Small intestine (tissue), 7 donors: ENCODE measurements at regions not wholly inside any gene's neighbourhood (a gene's known extent, or its start where the extent isn't known, plus 50 kb on each side); places are given as distances from the start of the nearest gene placed in this dataset.

Source experiments
- DNase-seq, 2 donors: peaks; one replicate each; pipeline versions ENCODE4 v3.0.0 to v3.0.0-alpha.2; 2013
- FAIRE-seq: peaks from 2 replicates; lab custom pipeline; 2012; peaks lifted over from hg19 to GRCh38; lab: Jason Lieb, UNC
- H3K27ac ChIP-seq, 3 donors: one replicate each; pipeline ENCODE4 v1.5.1; 2013; ENCODE audit warnings: low read length in 2 of 3, mild to moderate bottlenecking in 2 of 3, control low read depth in 1 of 3, inconsistent platforms in 1 of 3, low read depth in 1 of 3, moderate library complexity in 1 of 3
- H3K27me3 ChIP-seq, 3 donors: one replicate each; pipeline ENCODE4 v1.6.1; 2013; ENCODE audit warnings: low read length in 3 of 3, inconsistent platforms in 1 of 3; ENCODE audit not compliant: control insufficient read depth in 3 of 3, insufficient read depth in 3 of 3
- H3K36me3 ChIP-seq, 3 donors: one replicate each; pipeline ENCODE4 v1.6.1; 2013; ENCODE audit warnings: low read length in 3 of 3, inconsistent platforms in 1 of 3, low read depth in 1 of 3, mild to moderate bottlenecking in 1 of 3, moderate library complexity in 1 of 3; ENCODE audit not compliant: control insufficient read depth in 3 of 3, insufficient read depth in 2 of 3
- H3K4me1 ChIP-seq, 3 donors: one replicate each; pipeline ENCODE4 v1.6.1; 2013; ENCODE audit warnings: low read length in 2 of 3, inconsistent platforms in 1 of 3, low read depth in 1 of 3, mild to moderate bottlenecking in 1 of 3, moderate library complexity in 1 of 3; ENCODE audit not compliant: control insufficient read depth in 3 of 3, insufficient read depth in 2 of 3
- H3K4me3 ChIP-seq, 3 donors: one replicate each; pipeline ENCODE4 v1.5.1; 2013; ENCODE audit warnings: low read length in 3 of 3, control low read depth in 1 of 3, inconsistent platforms in 1 of 3, low read depth in 1 of 3, mild to moderate bottlenecking in 1 of 3, moderate library complexity in 1 of 3
- H3K9me3 ChIP-seq, 2 donors: one replicate each; pipeline ENCODE4 v1.6.1; 2013; ENCODE audit warnings: low read depth in 1 of 2, low read length in 1 of 2; ENCODE audit not compliant: control insufficient read depth in 2 of 2, insufficient read depth in 1 of 2
- WGBS, 3 donors: extraction: QIAGEN DNeasy Blood & Tissue Kit; methylation state at CpG; one replicate each; pipeline ENCODE4 v1.1.7; 2013; 5-methylcytosine and 5-hydroxymethylcytosine counted together
- donor health status: healthy with polysubstance abuse.
- donor health status: control.
- donor health status: control.
- donor health status: Bipolar disorder and iron deficiency.
- donor health status: healthy.

DNA sequence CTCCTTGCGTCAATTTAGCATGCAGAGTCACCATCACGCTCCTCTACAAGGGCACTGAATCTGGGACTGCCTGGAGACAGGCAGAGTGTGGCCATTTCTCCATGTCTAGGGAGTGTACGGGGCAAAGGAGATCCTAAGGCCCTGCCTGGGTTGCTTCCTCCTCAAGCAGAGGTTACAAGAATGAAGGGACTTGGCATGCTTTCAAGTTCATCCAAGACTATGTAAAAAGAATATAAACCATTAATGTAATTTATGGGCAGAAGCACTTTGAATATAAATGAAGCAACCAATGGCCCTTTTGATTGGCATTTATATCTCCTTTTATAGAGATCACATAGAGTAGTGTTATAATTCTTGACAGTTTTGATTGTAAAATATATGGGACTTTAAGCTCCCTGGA is 137.5 kb downstream of the BTBD3 start:
- Histone ChIP-seq H3K4me3 (no peak overlapping the region), H3K27me3 (no peaks in the 10 kb centered on the region), H3K9me3 (peaks cover 0 to 4% of the 10 kb centered on the region in 2 donors), H3K27ac (no peak overlapping the region), H3K4me1 (no peaks in the 10 kb centered on the region), H3K36me3 (no peaks in the 10 kb centered on the region)
- FAIRE-seq (no peak), DNase-seq (no peak)
- 83 to 92% (median 89%) methylated on average over 3 of the region's 3 CpGs for WGBS, 3 donors

DNA sequence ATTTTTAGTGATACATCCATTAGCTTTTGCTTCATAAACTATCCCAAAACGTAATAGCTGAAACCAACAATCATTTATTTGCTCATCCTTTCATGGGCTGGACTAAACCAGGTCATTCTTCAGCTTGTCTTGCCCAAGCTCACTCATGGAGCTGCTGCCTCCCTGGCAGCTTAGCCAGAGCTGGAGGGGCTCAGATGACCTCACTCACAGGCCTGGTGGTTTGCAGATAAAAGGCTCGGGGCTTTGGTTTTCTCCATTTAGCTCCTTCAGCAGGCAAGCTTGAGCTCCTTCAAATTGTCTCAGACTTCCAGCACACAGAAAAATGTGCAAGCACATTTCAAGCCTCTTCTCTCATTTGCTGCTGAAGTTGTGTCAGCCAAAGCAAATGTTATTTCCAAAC is 139.1 kb downstream of the BTBD3 start:
- DNase-seq (no peak), FAIRE-seq (no peak)
- H3K4me1 ChIP-seq: no peaks in the 10 kb centered on the region
- H3K27me3 ChIP-seq: no peaks in the 10 kb centered on the region
- WGBS, 3 donors: 59 to 69% (median 68%) methylated on average over 2 of the region's 2 CpGs
- H3K27ac ChIP-seq: no peak overlapping the region
- no peak overlapping the region for H3K4me3 ChIP-seq
- no peaks in the 10 kb centered on the region for H3K36me3 ChIP-seq
- H3K9me3 ChIP-seq: peaks cover 0 to 4% of the 10 kb centered on the region in 2 donors

DNA sequence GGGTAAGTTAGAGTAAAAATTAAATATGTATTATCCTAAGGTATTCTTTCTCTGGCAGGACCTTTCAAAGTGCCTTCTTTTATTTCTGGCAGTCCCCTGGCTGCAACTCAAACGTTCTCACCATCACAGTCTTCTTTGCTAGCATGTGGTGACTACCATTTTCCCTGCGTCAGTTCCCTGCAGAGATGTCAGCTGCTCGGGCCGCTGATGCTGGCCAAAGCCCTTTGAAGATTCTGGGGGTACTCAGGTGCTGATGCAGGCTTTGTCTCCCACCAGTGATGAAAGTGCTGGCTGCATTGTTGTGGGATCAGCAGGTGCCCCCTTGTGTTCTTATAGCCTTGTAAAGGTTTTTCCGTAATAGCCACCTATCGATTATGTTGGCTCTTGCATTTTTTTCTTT is 140.1 kb downstream of the BTBD3 start:
- FAIRE-seq (no peak), DNase-seq (no peak)
- Histone ChIP-seq H3K27ac (no peak overlapping the region), H3K36me3 (no peaks in the 10 kb centered on the region), H3K27me3 (no peaks in the 10 kb centered on the region), H3K4me3 (no peak overlapping the region), H3K9me3 (peaks cover 0 to 4% of the 10 kb centered on the region in 2 donors), H3K4me1 (no peaks in the 10 kb centered on the region)
- 78 to 90% (median 81%) methylated on average over 6 of the region's 6 CpGs for WGBS, 3 donors

DNA sequence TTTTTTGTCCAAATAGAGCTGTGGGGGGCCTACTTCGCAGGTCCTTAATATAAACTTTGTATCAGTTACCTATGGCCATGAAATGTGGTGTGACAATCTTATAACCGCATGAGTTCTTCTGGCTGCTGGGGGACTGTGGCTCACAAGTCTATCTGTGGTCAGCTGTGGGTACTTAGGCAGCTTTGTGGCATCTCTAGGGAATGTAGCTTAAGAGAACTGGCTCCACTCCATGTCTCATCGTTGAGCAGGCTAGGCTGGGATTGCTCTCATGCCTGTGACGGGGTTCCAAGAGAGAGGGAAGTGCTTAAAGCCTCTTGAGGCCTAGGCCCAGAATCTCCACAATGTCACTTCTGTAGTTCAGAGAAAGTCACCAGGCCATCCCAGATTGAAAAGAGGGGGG is 140.5 kb downstream of the BTBD3 start:
- no peak overlapping the region for H3K4me3 ChIP-seq
- no peak for FAIRE-seq
- no peaks in the 10 kb centered on the region for H3K4me1 ChIP-seq
- WGBS, 3 donors: 74 to 85% (median 75%) methylated on average over 4 of the region's 4 CpGs
- peaks cover 0 to 4% of the 10 kb centered on the region in 2 donors for H3K9me3 ChIP-seq
- no peak for DNase-seq
- no peaks in the 10 kb centered on the region for H3K36me3 ChIP-seq
- H3K27me3 ChIP-seq: no peaks in the 10 kb centered on the region
- H3K27ac ChIP-seq: no peak overlapping the region

DNA sequence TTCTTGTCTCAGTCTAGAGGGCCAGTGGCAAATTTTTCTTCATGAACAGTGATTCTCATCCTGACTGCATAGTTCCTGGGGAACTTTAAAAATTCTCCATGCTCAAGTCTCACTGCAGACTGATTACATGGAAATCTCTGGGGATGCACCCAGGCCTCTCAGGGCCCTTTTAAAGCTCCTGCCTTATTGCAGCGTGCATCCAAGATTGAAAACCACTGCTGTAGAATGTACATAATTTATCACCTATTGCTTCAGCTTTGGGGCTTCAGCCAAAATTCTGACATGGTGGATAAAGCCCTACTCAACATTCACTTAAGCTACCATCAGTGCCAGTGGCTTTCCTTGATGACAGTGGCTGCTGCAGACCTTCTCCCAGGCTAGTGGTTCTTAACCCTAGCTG is 143.8 kb downstream of the BTBD3 start:
- no peaks in the 10 kb centered on the region for H3K27me3 ChIP-seq
- no peaks in the 10 kb centered on the region for H3K36me3 ChIP-seq
- H3K4me1 ChIP-seq: no peaks in the 10 kb centered on the region
- H3K9me3 ChIP-seq: peaks cover 0 to 21% of the 10 kb centered on the region in 2 donors
- WGBS, 3 donors: 79 to 83% (median 80%) methylated on average over 1 of the region's 1 CpG
- no peak for FAIRE-seq
- H3K27ac ChIP-seq: no peak overlapping the region
- no peak for DNase-seq
- no peak overlapping the region for H3K4me3 ChIP-seq

DNA sequence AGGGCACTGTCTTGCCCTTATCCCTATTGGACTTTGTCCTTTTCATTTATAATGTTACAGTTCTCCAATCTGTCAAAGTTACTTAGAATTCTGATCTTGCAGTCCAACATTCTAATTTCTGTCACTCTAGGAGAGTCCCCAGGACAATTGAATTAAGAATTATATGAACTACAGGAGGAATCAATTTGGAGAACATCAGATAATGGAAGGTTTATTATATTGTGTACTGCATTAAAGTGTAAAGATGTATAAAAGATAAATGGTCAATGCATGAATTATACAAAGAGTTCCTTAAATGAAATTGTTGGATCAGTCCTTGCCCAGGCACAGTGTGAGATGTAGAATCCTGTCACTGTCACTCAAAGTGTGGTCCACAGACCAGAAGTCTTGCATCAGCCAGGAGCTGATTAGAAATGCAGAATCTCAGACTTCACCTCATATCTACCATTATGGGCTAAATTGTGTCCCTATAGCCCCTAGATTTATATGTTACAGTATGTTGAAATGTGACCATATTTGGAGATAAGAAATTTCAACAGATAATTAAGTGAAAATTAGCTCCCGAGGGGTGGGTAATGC is 145.5 kb downstream of the BTBD3 start:
- DNase-seq (no peak), FAIRE-seq (no peak)
- H3K27me3 ChIP-seq: no peaks in the 10 kb centered on the region
- H3K9me3 ChIP-seq: peaks cover 0 to 21% of the 10 kb centered on the region in 2 donors
- no peaks in the 10 kb centered on the region for H3K4me1 ChIP-seq
- WGBS, 3 donors: 79 to 97% (median 85%) methylated on average over 1 of the region's 1 CpG
- H3K36me3 ChIP-seq: no peaks in the 10 kb centered on the region
- no peak overlapping the region for H3K4me3 ChIP-seq
- H3K27ac ChIP-seq: no peak overlapping the region

DNA sequence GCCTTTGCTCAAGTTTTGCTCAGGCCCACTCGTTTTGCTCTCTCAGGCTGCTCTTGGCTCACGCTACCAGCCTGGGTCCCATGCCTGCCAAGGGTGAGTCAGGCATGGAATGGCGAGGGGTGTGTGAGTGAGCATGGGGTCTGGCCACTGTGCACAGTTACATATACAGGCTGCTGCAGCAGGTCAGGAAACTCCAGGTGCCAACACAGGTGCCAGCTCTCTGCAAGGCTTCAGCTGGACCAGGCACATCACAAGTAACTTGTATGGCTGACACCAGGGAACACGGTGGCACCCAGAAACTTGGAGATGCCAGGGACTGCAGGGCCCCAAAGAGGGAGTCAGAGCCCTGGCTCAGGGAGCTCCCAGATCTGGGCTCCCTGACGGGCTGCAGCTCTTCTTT is 146.8 kb downstream of the BTBD3 start:
- H3K4me3 ChIP-seq: no peak overlapping the region
- no peak overlapping the region for H3K27ac ChIP-seq
- H3K4me1 ChIP-seq: no peaks in the 10 kb centered on the region
- DNase-seq: no peak
- 83 to 92% (median 84%) methylated on average over 5 of the region's 5 CpGs for WGBS, 3 donors
- peaks cover 0 to 18% of the 10 kb centered on the region in 2 donors for H3K9me3 ChIP-seq
- no peak for FAIRE-seq
- H3K36me3 ChIP-seq: no peaks in the 10 kb centered on the region
- no peaks in the 10 kb centered on the region for H3K27me3 ChIP-seq

DNA sequence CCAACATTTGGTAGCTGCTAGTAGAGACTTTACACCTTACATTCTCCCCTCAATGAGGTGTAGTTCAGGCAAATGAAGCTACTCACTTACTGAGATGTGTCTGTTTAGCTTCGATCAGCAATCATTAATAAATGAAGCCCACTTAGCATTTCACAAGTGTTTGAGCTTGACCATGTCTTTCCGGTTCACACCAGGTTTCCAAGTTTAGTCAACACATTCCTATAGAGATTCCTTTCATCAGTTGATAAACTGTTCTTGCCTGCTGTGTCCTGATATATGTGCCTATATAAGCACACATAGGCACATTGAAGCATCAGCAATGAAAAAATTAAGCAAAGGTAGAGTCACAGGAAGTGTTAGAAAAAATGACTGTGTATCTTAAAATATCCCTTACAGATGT is 150.0 kb downstream of the BTBD3 start:
- H3K27ac ChIP-seq: no peak overlapping the region
- H3K4me1 ChIP-seq: no peaks in the 10 kb centered on the region
- H3K9me3 ChIP-seq: peaks cover 0 to 17% of the 10 kb centered on the region in 2 donors
- no peaks in the 10 kb centered on the region for H3K36me3 ChIP-seq
- DNase-seq (no peak), FAIRE-seq (no peak)
- 83 to 96% (median 86%) methylated on average over 2 of the region's 2 CpGs for WGBS, 3 donors
- H3K27me3 ChIP-seq: no peaks in the 10 kb centered on the region
- no peak overlapping the region for H3K4me3 ChIP-seq

DNA sequence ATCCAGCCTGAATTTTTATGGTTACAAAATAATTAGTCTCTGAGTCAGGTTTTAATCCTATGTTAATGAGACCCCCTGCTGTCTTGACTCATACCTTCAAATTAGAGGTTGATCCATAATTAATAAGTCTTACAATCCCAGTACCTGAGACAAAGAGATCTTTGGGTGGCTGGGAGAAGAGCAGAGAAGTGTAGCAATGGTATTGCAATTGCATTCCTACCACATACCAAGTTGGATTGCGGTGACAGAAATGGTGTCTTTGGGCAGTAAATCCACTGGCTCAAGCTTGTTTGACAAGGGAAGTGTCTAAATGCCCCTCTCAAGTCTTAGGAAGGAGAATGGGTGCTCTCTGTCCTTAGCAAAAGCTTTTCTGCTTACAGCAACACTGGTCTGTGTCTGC is 150.4 kb downstream of the BTBD3 start:
- 73 to 92% (median 82%) methylated on average over 1 of the region's 1 CpG for WGBS, 3 donors
- H3K27ac ChIP-seq: no peak overlapping the region
- FAIRE-seq (no peak), DNase-seq (no peak)
- H3K4me3 ChIP-seq: no peak overlapping the region
- no peaks in the 10 kb centered on the region for H3K4me1 ChIP-seq
- no peaks in the 10 kb centered on the region for H3K36me3 ChIP-seq
- no peaks in the 10 kb centered on the region for H3K27me3 ChIP-seq
- H3K9me3 ChIP-seq: peaks cover 0 to 17% of the 10 kb centered on the region in 2 donors
